ENCODE measurements at regions not wholly inside any gene's neighbourhood (a gene's known extent, or its start where the extent isn't known, plus 50 kb on each side); places are given as distances from the start of the nearest gene placed in this dataset.

GRCh38 chr10:94043431-94043990 lies 49.8 kb downstream of the PLCE1 start:
- intact Hi-C loops (cut with DNase I) = no loop called here
- no peak for ATAC-seq

GRCh38 chr10:94046098-94046497 lies 52.4 kb downstream of the PLCE1 start:
- no peak for DNase-seq (ENCODE audit: missing footprints)
- ATAC-seq = no peak
- intact Hi-C loops (cut with DNase I) = no loop called here

More at GRCh38 chr10:94043431-94043990, 49.8 kb downstream of the PLCE1 start:
- DNase-seq (ENCODE audit: missing footprints) = no peak

GRCh38 chr10:94047293-94047692 lies 53.6 kb downstream of the PLCE1 start:
- DNase-seq (ENCODE audit: missing footprints) (no peak), ATAC-seq (no peak)
- intact Hi-C loops (cut with DNase I) = no loop called here

DNA sequence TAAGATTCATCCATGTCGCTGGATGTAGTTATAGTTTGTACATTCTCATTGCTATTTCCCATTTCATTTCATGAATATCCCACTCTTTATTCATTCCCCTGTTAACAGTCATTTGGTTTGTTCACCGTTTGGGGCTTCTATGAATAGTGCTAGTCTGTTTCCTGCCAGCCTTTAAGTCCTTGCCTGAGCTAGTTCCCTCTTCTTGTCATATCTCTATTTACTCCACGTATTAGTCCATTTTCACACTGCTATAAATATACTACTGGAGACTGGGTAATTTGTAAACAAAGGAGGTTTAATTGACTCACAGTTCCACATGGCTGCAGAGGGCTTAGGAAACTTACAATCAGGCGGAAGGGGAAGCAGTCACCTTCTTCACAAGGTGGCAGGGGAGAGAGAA lies 56.2 kb downstream of the PLCE1 start:
- intact Hi-C loops (cut with DNase I) = no loop called here
- ATAC-seq = no peak
- DNase-seq (ENCODE audit: missing footprints) = no peak

DNA sequence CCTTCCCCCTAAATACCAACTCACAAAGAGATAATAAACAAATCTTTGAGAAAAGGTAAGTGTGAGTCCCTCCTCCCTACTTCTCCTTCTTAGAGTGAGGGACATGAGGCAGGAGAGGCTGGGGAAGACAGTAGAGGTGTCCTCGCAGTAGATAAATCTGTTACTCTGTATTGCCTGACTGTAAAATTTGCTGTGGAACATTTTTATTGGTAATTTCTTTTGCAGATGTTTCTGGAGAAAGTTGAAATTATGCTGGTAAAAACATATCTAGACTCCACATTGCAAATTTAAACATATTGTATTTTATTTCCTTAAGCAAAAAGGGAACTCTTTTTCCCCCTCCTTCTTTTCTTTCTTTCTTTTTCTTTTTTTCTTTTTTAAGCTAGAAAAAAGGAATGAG lies 58.5 kb downstream of the PLCE1 start:
- no peak for DNase-seq (ENCODE audit: missing footprints)

DNA sequence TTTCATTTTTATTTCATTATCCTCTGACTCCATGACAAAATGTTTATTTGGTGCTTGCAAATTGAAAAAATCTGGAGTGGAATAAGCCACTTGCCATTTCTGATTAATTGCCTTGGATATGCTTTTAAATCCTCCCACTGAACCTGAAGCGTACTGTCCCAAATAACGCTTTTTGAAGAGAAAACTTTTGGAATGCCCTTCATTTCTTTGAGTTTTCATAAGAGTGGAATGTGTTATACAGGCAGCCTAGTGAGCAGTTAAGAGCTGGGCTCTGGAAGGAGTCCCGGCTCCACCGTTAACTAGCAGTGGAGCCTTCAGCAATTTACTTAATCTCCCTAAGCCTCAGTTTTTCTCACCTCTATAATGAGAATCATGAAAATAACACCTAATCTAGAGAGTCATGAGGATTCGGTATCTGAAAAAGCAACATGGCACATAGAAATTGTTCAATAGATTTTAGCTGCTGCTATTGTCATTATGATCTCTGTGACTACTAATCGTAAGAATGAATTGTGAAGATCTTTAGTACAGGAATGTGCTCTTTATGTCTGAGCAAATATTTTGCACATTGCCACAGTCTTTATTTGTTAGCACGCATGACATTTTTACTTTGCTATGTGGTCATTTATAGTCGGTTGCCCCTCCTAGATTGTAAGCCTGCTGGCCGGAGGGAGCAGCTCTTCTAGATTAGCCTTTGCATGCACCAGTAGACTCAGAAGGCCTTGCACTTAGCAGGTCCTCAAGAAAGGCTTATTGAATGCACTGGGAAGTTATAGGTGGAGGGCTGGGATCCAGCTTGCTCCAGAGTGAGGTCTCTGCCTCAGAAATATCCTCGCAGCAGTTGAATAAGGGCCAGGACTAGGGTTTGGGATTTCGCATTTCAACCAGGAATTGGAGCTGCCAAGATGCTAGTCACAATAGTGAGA lies 59.4 kb downstream of the PLCE1 start:
- ATAC-seq (no peak), DNase-seq (ENCODE audit: missing footprints) (no peak)
- intact Hi-C loops (cut with DNase I) = no loop called here

More for the DNA sequence above, 58.5 kb downstream of the PLCE1 start:
- intact Hi-C loops (cut with DNase I) = no loop called here
- ATAC-seq = no peak

GRCh38 chr10:94059178-94059883 lies 65.6 kb downstream of the PLCE1 start:
- no peak for DNase-seq (ENCODE audit: missing footprints)
- no peak for ATAC-seq
- intact Hi-C loops (cut with DNase I) = no loop called here

GRCh38 chr10:94061026-94061425 lies 67.3 kb downstream of the PLCE1 start:
- DNase-seq (ENCODE audit: missing footprints) = no peak
- intact Hi-C loops (cut with DNase I) = no loop called here
- no peak for ATAC-seq

GRCh38 chr10:94062611-94063010 lies 68.9 kb downstream of the PLCE1 start:
- DNase-seq (ENCODE audit: missing footprints) (no peak), ATAC-seq (no peak)
- intact Hi-C loops (cut with DNase I) = no loop called here

DNA sequence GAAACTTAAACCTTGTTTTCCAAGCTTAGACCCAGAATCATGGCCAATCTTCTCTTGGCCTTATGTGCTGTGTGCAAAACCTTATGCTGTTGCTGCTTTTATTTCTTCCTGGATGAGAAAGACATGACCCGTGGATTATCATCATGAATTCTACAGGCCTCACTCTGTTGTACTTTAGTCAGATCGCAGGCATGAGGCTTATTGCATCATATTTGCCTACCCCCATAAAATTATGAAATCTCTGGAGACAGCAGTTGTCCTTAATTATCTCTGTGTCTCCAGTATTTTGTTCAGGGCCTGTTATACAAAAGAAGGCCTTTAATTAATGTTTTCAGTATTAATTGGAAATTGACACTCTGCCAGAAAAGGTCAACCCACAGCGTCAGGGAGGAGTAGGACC lies 71.6 kb downstream of the PLCE1 start:
- intact Hi-C loops (cut with DNase I) = no loop called here
- no peak for DNase-seq (ENCODE audit: missing footprints)
- no peak for ATAC-seq

DNA sequence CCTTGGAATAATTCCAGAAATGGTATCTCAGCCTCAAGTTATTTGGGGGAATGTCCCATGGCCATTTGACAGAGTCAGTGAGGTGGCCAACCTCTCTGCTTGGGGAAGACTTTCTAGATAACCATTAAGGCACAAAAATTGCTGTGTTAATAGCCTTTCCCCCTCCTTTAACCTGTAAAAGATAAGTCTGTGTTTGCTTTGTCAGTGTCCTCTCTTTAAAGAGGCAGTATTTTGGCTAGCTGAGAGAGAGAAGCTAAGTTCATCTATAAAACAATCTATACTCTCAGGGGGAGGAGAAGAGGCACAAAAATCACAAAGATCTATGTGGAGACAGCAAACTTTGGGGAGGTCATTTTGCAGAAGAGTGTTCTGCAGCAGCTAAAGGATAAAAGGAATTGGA lies 72.1 kb downstream of the PLCE1 start:
- DNase-seq (ENCODE audit: missing footprints) = no peak
- no peak for ATAC-seq
- intact Hi-C loops (cut with DNase I) = no loop called here

DNA sequence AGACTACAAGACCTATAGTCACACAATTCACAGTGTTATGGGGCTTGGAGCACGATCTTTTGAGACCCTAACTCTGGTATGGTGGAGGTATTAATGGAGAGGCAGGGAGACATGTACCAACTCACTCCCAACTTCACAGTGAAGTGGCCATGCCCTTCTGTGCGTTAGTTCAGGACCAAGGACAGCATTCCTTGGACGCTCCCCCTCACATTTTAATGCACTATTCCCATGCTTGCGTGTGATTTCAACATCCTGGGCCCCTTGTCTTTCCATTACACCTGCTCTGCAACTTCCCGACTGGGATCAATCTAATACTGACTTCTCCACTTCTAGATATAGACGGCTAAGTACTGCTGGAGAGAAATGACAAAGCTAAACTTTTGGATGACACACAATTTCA lies 72.7 kb downstream of the PLCE1 start:
- ATAC-seq (no peak), DNase-seq (ENCODE audit: missing footprints) (no peak)
- intact Hi-C loops (cut with DNase I) = no loop called here

GRCh38 chr10:94069884-94070283 lies 76.2 kb downstream of the PLCE1 start:
- intact Hi-C loops (cut with DNase I) = no loop called here
- DNase-seq (ENCODE audit: missing footprints) (no peak), ATAC-seq (no peak)

DNA sequence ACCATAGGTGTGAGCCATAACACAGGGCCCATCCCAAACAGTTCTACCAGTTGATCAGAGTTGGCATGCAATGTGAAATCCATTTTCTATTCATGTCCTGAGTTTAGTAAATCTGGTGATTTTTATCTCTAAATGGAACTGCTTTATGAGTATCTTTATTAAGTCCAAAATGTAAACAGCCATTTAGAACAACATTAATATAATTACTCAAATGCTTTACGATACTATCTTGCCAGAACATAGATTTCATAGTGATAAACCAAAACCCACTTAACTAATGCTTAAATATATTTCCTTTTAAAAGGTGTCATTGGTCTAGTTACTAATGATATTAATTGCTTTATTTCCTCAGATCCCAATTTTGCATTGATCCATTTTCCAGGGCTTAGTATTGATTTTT lies 80.7 kb downstream of the PLCE1 start:
- ATAC-seq = no peak
- intact Hi-C loops (cut with DNase I) = no loop called here
- no peak for DNase-seq (ENCODE audit: missing footprints)

- ATAC-seq = no peak
- intact Hi-C loops (cut with DNase I) = loop anchor here (5.0 kb wide), 2 partner anchors 158 to 247 kb away; no protein-coding TSS in a partner anchor
- DNase-seq (ENCODE audit: missing footprints) = no peak
These were observed 81.8 kb downstream of the PLCE1 start for GRCh38 chr10:94075506-94075905.

- DNase-seq (ENCODE audit: missing footprints) (no peak), ATAC-seq (peak; percentile 86)
These were observed 82.7 kb downstream of the PLCE1 start for GRCh38 chr10:94076325-94076841.

GRCh38 chr10:94077042-94077441 lies 83.3 kb downstream of the PLCE1 start:
- ATAC-seq (no peak), DNase-seq (ENCODE audit: missing footprints) (no peak)
- intact Hi-C loops (cut with DNase I) = loop anchor here (5.0 kb wide), 2 partner anchors 160 to 245 kb away; no protein-coding TSS in a partner anchor

More at GRCh38 chr10:94076325-94076841, 82.7 kb downstream of the PLCE1 start:
- intact Hi-C loops (cut with DNase I) = loop anchor here (5.0 kb wide), 2 partner anchors 159 to 246 kb away; no protein-coding TSS in a partner anchor

DNA sequence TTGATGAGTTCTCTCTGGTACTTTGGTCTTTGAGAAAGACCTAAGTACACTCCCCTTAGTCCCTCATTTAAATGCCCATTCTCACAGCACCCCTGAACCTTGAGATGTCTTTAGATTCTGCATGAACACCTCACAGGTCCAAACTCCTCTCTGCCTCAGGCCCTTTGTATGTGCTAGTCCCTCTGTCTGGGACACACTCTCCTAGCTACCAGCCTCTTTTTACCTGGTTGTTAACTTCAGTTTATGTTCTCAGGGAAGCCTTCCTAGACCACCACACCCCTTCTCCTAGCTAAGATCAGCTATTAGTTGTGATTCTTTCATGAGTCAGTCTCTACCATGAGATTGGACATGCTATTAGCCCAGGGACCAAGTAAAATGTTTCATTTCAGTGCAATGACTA lies 86.4 kb downstream of the PLCE1 start:
- DNase-seq (ENCODE audit: missing footprints) (no peak), ATAC-seq (no peak)
- intact Hi-C loops (cut with DNase I) = loop anchor here (5.0 to 10.0 kb wide), 2 partner anchors 52 to 135 kb away; no protein-coding TSS in a partner anchor

GRCh38 chr10:94083662-94084265 lies 90.0 kb downstream of the PLCE1 start:
- DNase-seq (ENCODE audit: missing footprints) (no peak), ATAC-seq (no peak)
- intact Hi-C loops (cut with DNase I) = loop anchor here (5.0 to 10.0 kb wide), 2 partner anchors 49 to 131 kb away; no protein-coding TSS in a partner anchor
